Heart left ventricle (tissue), 13 donors: ENCODE measurements at regions not wholly inside any gene's neighbourhood (a gene's known extent, or its start where the extent isn't known, plus 50 kb on each side); places are given as distances from the start of the nearest gene placed in this dataset.

ENCODE experiments used
- POLR2A ChIP-seq, 2 donors: fragments of 450-650 bp; IDR thresholded peaks; one replicate each; pipeline ENCODE4 v1.6.1; 2017; ENCODE audit warnings: antibody characterized with exemption in 2 of 2, mild to moderate bottlenecking in 2 of 2, moderate library complexity in 2 of 2
- TF ChIP-seq, protein P1 (sequence below), 12 donors: fragments of 200-600 bp; sonication (generic) in 4 of 12; IDR thresholded peaks; one replicate each; pipeline versions ENCODE4 v1.5.0 to v1.8.0; 2018 to 2022; ENCODE audit warnings: antibody characterized with exemption in 12 of 12, mild to moderate bottlenecking in 5 of 12
- donor health status: ischemic (EF 13 %, LVEDD 7.1; RV severe dilation, severe dysfunction).
- donor health status: DM: no; HTN: yes; CAD: no.
- donor health status: DM: no; HTN: no; CAD: no.
- donor health status: ischemic (EF 25% LVEDD 6.9; RV normal size, moderate dysfunction).
- donor health status: ischemic (EF 25% LVEDD 5.7; RV mildly dilated, moderate dysfunction).
- donor health status: ischemic (EF 35%, LVEDD 5.7; RV mildly dilated, moderate dysfunction).
- donor health status: nonischemic (EF 11% LVEDD 7.7; RV severe dilation, severe dysfunction).
- donor health status: DM: yes; HTN: yes; CAD: no.
- donor health status: PGD.
- donor health status: ischemic (EF 29% LVEDD 5.4; RV normal size, mild dysfunction).
- donor health status: nonischemic (EF 23%, LVEDD 6.1; RV moderate dilation, normal function).

DNA sequence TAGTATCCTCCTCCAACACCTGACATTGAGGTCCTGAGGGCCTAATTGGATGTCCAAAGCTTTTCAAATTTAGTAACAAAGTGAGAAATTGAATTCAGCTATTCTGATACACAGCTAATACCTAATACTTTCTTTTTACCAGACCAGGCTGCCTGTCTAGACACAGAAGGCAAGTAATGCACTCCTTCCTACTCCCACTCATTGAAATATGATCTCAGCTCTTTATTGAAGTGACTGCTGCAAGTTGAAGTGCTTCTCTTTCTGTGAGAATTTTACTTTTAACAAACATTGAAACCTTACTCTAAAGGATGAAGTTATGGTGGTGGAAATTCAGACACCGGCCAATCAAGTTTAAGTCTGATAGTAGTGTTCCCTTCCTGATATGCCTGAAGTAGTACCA lies 90.8 kb upstream of the OGFRL1 start:
- TF ChIP-seq, protein P1, sequence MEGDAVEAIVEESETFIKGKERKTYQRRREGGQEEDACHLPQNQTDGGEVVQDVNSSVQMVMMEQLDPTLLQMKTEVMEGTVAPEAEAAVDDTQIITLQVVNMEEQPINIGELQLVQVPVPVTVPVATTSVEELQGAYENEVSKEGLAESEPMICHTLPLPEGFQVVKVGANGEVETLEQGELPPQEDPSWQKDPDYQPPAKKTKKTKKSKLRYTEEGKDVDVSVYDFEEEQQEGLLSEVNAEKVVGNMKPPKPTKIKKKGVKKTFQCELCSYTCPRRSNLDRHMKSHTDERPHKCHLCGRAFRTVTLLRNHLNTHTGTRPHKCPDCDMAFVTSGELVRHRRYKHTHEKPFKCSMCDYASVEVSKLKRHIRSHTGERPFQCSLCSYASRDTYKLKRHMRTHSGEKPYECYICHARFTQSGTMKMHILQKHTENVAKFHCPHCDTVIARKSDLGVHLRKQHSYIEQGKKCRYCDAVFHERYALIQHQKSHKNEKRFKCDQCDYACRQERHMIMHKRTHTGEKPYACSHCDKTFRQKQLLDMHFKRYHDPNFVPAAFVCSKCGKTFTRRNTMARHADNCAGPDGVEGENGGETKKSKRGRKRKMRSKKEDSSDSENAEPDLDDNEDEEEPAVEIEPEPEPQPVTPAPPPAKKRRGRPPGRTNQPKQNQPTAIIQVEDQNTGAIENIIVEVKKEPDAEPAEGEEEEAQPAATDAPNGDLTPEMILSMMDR (IDR thresholded peaks at IDR 0.05) = no peak
- no peak for TF ChIP-seq POLR2A (IDR thresholded peaks at IDR 0.05)
